GM12872 (cell line): ENCODE measurements at regions not wholly inside any gene's neighbourhood (a gene's known extent, or its start where the extent isn't known, plus 50 kb on each side); places are given as distances from the start of the nearest gene placed in this dataset.

ENCODE experiments used
- TF ChIP-seq, protein P1 (sequence below): IDR thresholded peaks from 3 replicates; pipeline ENCODE4 v1.5.1; 2011; ENCODE audit warnings: low read depth, mild to moderate bottlenecking, low read length, moderate library complexity; ENCODE audit not compliant: insufficient read depth

DNA sequence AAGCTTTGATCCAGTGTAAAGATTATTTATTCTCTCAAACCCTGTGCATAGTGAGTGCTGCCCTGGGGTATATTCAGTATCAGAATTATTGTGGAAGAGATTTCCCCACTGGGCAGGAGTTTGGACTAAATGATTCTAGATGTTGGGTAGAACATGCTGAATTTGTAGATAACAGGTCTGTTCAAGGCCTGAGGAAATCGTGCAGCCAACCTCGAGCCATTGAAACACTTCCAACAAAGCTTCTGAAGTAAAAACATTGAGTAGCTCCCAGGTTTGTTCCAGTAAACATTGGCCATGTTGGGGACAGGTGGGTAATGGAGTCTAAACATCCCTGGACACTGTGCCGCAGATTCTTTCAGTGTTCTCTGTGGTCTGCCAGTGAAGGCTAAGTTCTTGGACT, 87.5 kb downstream of the LLPH start:
- TF ChIP-seq, protein P1, sequence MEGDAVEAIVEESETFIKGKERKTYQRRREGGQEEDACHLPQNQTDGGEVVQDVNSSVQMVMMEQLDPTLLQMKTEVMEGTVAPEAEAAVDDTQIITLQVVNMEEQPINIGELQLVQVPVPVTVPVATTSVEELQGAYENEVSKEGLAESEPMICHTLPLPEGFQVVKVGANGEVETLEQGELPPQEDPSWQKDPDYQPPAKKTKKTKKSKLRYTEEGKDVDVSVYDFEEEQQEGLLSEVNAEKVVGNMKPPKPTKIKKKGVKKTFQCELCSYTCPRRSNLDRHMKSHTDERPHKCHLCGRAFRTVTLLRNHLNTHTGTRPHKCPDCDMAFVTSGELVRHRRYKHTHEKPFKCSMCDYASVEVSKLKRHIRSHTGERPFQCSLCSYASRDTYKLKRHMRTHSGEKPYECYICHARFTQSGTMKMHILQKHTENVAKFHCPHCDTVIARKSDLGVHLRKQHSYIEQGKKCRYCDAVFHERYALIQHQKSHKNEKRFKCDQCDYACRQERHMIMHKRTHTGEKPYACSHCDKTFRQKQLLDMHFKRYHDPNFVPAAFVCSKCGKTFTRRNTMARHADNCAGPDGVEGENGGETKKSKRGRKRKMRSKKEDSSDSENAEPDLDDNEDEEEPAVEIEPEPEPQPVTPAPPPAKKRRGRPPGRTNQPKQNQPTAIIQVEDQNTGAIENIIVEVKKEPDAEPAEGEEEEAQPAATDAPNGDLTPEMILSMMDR: no peak

DNA sequence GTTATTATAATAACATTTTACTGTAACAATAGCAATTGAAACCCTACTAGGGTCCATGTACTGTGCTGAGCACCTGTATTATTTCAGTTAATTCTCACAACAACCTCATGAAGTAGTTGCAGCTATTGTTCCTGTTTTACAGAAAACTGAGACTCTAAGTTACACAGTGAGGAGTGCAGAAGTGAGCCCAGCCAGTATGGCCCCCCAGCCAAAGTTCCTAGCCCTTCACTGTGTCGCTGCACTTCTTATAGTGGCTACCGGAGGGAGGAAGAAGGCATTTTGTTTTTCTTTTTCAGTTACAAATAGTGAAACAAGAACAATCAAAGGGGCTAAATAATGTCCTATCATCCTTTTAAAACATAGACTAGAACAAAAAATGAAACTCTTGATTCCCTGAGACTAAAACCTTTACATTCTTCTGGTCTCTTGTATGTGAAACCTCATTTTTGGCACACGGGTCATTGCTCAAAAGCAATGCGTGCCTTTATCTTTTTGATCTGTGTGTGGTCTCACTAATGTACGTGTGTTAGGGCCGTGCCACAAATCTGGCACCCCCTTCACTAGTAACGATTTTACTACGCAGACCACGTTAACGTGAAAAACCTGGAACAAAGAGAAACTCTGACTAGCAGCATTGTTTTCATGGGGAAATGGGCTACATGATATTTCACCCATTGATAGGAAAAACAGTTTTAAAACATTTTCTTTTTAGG, 88.7 kb downstream of the LLPH start:
- TF ChIP-seq, protein P1: no peak

DNA sequence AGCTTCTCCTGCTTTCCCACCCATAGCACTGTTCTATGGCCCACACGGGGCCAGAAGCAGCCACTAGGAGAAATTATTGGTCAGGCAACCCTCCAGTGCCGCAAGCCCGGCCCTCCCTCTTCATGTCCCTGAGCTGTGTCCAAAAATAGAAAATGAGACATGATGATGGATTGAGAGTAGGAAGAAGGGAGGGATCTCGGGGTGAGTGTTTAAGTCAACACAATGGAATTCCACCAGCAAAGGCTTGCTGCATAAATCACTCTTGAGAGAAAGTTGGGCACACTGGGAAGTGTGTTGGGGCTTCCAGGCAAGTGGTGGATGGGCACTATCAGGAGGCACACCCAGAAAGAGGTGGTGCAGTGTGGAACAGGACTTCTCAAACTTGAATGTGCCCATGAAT, 94.2 kb downstream of the LLPH start:
- TF ChIP-seq, protein P1: no peak

DNA sequence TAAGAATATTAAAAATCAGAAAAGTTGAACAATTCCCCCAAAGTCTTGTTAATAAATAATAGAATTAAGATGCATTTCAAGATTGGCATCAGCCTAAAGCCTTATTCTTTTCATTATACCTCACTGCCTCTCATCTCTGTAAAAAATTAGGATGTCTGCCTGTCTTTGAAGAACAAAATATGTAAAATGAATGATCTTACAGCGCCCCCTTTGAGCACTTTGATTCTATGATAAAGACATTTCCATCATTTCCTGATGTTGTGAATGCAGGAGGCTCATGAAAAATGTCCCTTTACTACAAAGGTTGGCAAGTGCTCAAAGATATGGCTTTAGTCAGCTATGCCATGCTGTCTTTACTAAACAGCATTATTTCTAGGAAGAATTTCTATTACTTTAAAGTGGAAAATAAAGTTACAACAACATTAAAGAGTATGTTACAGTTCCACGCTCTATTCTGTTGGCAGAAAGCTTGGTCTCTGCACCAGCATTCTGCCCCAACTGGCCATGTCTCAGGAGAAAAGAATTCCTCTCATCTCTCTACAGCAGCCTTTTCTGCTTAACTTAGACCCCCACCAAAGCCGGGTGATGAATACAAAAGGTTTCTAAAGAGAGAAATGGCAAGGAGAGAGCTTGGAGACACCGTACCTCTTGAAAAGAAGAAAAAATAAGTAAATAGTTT, 95.1 kb downstream of the LLPH start:
- TF ChIP-seq, protein P1: 0 out of 3 replicates have a peak, but pooled peaks have one; percentile 9

DNA sequence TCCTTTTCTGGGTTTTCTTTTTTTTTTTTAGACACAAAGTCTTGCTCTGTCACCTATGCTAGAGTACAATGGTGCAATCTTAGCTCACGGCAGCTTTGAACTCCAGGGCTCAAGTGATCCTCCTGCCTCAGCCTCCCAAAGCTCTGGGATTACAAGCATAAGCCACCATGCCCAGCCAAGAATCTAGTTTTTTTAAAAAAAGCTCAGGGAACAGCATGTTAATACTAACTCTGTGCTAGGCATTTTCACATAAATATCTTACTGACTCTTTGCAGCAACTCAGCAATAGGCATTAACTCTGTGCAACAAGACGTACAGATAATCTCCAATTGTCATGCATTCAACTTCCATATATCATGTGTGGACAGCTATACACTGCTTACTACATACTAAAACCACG, 97.4 kb downstream of the LLPH start:
- TF ChIP-seq, protein P1: no peak

DNA sequence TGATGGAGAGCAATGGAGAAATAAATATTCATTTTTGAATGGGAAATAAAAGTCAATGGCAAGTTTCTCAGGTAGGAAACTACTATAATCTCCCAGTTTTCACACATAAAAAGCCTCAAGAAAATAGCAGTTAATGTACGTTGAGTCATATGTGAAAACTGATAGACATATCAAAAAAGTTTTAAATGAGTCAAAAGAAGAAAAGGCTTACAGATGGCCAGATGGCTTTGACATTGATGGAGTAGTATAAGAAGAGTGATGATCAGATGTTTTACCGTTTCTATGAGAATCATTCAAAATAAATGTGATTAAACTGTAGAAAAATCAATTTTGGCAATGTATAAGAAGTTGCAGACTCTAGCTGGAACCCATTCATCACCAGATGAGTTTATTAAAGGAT, 97.8 kb downstream of the LLPH start:
- TF ChIP-seq, protein P1: no peak

DNA sequence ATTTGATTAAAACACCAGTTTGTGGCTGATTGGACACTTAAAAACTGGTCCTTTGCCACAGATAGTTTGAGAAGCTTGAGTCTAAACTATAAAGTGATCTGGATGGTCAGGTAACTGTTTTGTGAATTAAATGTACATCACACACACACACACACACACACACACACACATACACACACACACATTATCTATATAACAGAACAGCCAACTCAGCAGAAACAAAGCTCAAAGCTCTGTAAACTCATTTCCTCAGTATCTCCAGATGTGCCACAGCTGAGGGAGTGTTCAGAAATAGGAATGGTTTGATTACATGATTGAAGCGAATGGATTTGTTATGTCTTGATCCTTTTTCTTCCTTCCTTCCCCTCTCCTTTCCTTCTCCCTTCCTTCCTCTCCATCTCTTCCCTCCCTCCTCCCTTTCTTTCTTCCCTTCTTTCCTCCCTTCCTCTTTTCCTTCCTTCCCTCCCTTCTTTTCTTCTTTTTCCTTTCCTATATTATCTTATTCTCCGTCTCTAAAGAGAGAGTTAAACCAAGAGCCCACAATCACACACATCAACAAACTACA, 100.3 kb downstream of the LLPH start:
- TF ChIP-seq, protein P1: no peak
